GM12878 (cell line): ENCODE measurements at regions not wholly inside any gene's neighbourhood (a gene's known extent, or its start where the extent isn't known, plus 50 kb on each side); places are given as distances from the start of the nearest gene placed in this dataset.

Experiments used
- ATAC-seq: fragments of 200-7000 bp; cut with Tn5 transposase; 3 replicates; pipeline ENCODE4 v1.9.1; 2020; ENCODE audit warnings: mild to moderate bottlenecking, moderate library complexity
- BruUV-seq: library from RNA; stranded (reverse); fragments of 400-500 nt; replicated peaks from 2 replicates; lab custom pipeline; 2021; lab: Mats Ljungman, UMichigan
- CTCF ChIA-PET: fragments of 300-600 bp; sonication (Branson Sonifier 250); formaldehyde crosslinking; extraction: SDS; loops from one replicate; lab custom pipeline; 2021; ENCODE audit warnings: inconsistent platforms; lab: Yijun Ruan, JAX
- POLR2A ChIA-PET: fragments of 350-600 bp; formaldehyde crosslinking; extraction: SDS; loops from one replicate; lab custom pipeline; 2021; ENCODE audit warnings: inconsistent platforms; lab: Charles Lee
- RAD21 ChIA-PET: fragments of 300-600 bp; sonication (Branson Sonifier 250); formaldehyde crosslinking; loops from one replicate; lab custom pipeline; 2023; ENCODE audit warnings: antibody characterized with exemption; ENCODE audit not compliant: unreplicated experiment; lab: Charles Lee
- SMC1A ChIA-PET: fragments of 300-600 bp; sonication (Branson Sonifier 250); formaldehyde crosslinking; loops from one replicate; lab custom pipeline; 2023; ENCODE audit not compliant: unreplicated experiment, uncharacterized antibody; lab: Charles Lee
- DNase-seq: peaks from one replicate; pipeline ENCODE4 v3.0.0-alpha.2; 2011; ENCODE audit warnings: low read depth, low spot score
- FAIRE-seq: peaks from 3 replicates; lab custom pipeline; 2011; peaks lifted over from hg19 to GRCh38; lab: Jason Lieb, UNC
- H2AFZ ChIP-seq: 2 replicates; pipeline ENCODE4 v1.6.0; 2011; ENCODE audit warnings: low read depth, low read length, control low read depth; ENCODE audit not compliant: control insufficient read depth
- H3K27ac ChIP-seq: 2 replicates; pipeline ENCODE4 v1.5.1; 2011; ENCODE audit warnings: control low read depth; ENCODE audit not compliant: control insufficient read depth, insufficient read depth
- H3K27me3 ChIP-seq, 2 experiments: replicated peaks in 1 of 2; 2 replicates each; pipeline versions ENCODE4 v1.6.0 to v1.6.1; 2011; ENCODE audit warnings: low read length in 1 of 2; ENCODE audit not compliant: control insufficient read depth in 2 of 2, insufficient read depth in 2 of 2
- H3K36me3 ChIP-seq, 2 experiments: 2 replicates each; pipeline ENCODE4 v1.5.1; 2011; ENCODE audit warnings: low read length in 1 of 2; ENCODE audit not compliant: control insufficient read depth in 2 of 2, insufficient read depth in 2 of 2
- H3K4me1 ChIP-seq: 2 replicates; pipeline ENCODE4 v1.6.1; 2011; ENCODE audit warnings: mild to moderate bottlenecking, low read length, moderate library complexity, mixed read lengths; ENCODE audit not compliant: control insufficient read depth, insufficient read depth
- H3K4me2 ChIP-seq: 2 replicates; pipeline ENCODE4 v1.6.0; 2011; ENCODE audit warnings: control low read depth; ENCODE audit not compliant: control insufficient read depth, insufficient read depth
- H3K4me3 ChIP-seq: fragments of 200-600 bp; sonication (generic); 2 replicates; pipeline ENCODE4 v1.5.1; 2016
- H3K79me2 ChIP-seq: 2 replicates; pipeline ENCODE4 v1.6.0; 2011; ENCODE audit warnings: low read length; ENCODE audit not compliant: control insufficient read depth, insufficient read depth
- H3K9ac ChIP-seq: 2 replicates; pipeline ENCODE4 v1.8.0; 2011; ENCODE audit warnings: low read length, control low read depth, mixed read lengths; ENCODE audit not compliant: control insufficient read depth, insufficient read depth
- H3K9me3 ChIP-seq: replicated peaks from 3 replicates; pipeline ENCODE4 v1.5.1; 2011; ENCODE audit warnings: mild to moderate bottlenecking, low read length; ENCODE audit not compliant: control insufficient read depth, insufficient read depth
- H4K20me1 ChIP-seq: 2 replicates; pipeline ENCODE4 v1.6.0; 2011; ENCODE audit not compliant: control insufficient read depth, insufficient read depth
- BRCA1 ChIP-seq: IDR thresholded peaks from 2 replicates; pipeline ENCODE4 v1.6.1; 2011; ENCODE audit warnings: low read depth, low read length, improper control_type of control experiment
- DPF2 ChIP-seq: fragments of 450-650 bp; IDR thresholded peaks from 2 replicates; pipeline ENCODE4 v1.6.1; 2017; ENCODE audit warnings: mild to moderate bottlenecking
- HDGF ChIP-seq: fragments of 450-650 bp; IDR thresholded peaks from 2 replicates; pipeline ENCODE4 v1.6.1; 2016; ENCODE audit warnings: antibody characterized with exemption
- PRDM15 ChIP-seq: fragments of 450-650 bp; formaldehyde crosslinking; IDR thresholded peaks from 2 replicates; pipeline ENCODE4 v1.4.0; 2020; ENCODE audit warnings: mild to moderate bottlenecking, moderate library complexity
- RBBP5 ChIP-seq: fragments of 200-600 bp; sonication (generic); conservative IDR thresholded peaks from 2 replicates; pipeline ENCODE4 v1.6.1; 2016
- STAT3 ChIP-seq: IDR thresholded peaks from 2 replicates; pipeline ENCODE4 v1.6.1; 2011; ENCODE audit warnings: low read depth, low read length, improper control_type of control experiment
- TBL1XR1 ChIP-seq: IDR thresholded peaks from 2 replicates; pipeline ENCODE4 v1.6.1; 2012; ENCODE audit warnings: low read depth, low read length, improper control_type of control experiment
- YBX1 ChIP-seq: fragments of 450-650 bp; IDR thresholded peaks from 2 replicates; pipeline ENCODE4 v1.6.1; 2016; ENCODE audit warnings: antibody characterized with exemption
- YY1 ChIP-seq: IDR thresholded peaks from 2 replicates; pipeline ENCODE4 v1.6.1; 2011; ENCODE audit warnings: low read depth, mild to moderate bottlenecking, low read length
- ZZZ3 ChIP-seq: IDR thresholded peaks from 2 replicates; pipeline ENCODE4 v1.6.1; 2011; ENCODE audit warnings: low read depth; ENCODE audit not compliant: control insufficient read depth, insufficient read length
- WGBS: methylation state at CpG from one replicate; pipeline ENCODE4 v1.1.6; 2016; ENCODE audit warnings: low lambda C conversion rate; ENCODE audit not compliant: insufficient replicate concordance, insufficient coverage; ENCODE audit errors: missing lambda C conversion rate; 5-methylcytosine and 5-hydroxymethylcytosine counted together
- in situ Hi-C: fragments of 300-500 bp; cut with MboI; formaldehyde crosslinking; loops from 9 replicates; pipeline ENCODE4 v1.14.3; 2018; ENCODE audit warnings: mixed read lengths
- intact Hi-C: fragments of 100-400 bp; cut with micrococcal nuclease; formaldehyde crosslinking; loops from one replicate; pipeline ENCODE4 v1.14.2; 2022; ENCODE audit not compliant: unreplicated experiment
- TF ChIP-seq, protein P1 (sequence below): IDR thresholded peaks from 2 replicates; pipeline ENCODE4 v1.6.1; 2012; ENCODE audit warnings: low read depth, low read length, improper control_type of control experiment
- TF ChIP-seq, protein P2 (sequence below): IDR thresholded peaks from 2 replicates; pipeline ENCODE4 v1.6.1; 2011; ENCODE audit warnings: low read depth, mild to moderate bottlenecking, low read length, moderate library complexity, borderline replicate concordance; ENCODE audit errors: extremely low read depth

- ChIA-PET POLR2A (no interaction called here), SMC1A (no interaction called here), RAD21 (no interaction called here), CTCF (no interaction called here)
- H3K36me3 ChIP-seq, result no peaks in the 10 kb centered on the region
- no peaks in the 10 kb centered on the region for H3K4me1 ChIP-seq
- H2AFZ ChIP-seq, result no peak overlapping the region
- ATAC-seq, result no peak
- H3K79me2 ChIP-seq, result no peaks in the 10 kb centered on the region
- no peak overlapping the region for H3K4me2 ChIP-seq
- no peak for FAIRE-seq
- H3K9ac ChIP-seq, result no peak overlapping the region
- TF ChIP-seq, protein P1, sequence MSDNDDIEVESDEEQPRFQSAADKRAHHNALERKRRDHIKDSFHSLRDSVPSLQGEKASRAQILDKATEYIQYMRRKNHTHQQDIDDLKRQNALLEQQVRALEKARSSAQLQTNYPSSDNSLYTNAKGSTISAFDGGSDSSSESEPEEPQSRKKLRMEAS, result no peak
- TF ChIP-seq RBBP5 (no peak), HDGF (no peak), ZZZ3 (no peak), STAT3 (no peak), BRCA1 (no peak), YY1 (no peak), YBX1 (no peak), PRDM15 (CRISPR knock-in tag) (no peak), DPF2 (no peak), TBL1XR1 (no peak)
- TF ChIP-seq, protein P2, sequence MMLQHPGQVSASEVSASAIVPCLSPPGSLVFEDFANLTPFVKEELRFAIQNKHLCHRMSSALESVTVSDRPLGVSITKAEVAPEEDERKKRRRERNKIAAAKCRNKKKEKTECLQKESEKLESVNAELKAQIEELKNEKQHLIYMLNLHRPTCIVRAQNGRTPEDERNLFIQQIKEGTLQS, result no peak
- no peak overlapping the region for H3K27ac ChIP-seq
- no peaks in the 10 kb centered on the region for H3K9me3 ChIP-seq
- H4K20me1 ChIP-seq, result no peaks in the 10 kb centered on the region
- no TSS peak for BruUV-seq
- no peak for DNase-seq
- in situ Hi-C loops, result no loop called here
- no peak overlapping the region for H3K4me3 ChIP-seq
- H3K27me3 ChIP-seq, result no peaks in the 10 kb centered on the region
- 18% methylated on average over 3 of the region's 3 CpGs for WGBS
- intact Hi-C loops, result no loop called here
Measured at GRCh38 chr17:69783865-69784264, 291.2 kb upstream of the KCNJ16 start.
